GM06990 (cell line): ENCODE measurements at regions not wholly inside any gene's neighbourhood (a gene's known extent, or its start where the extent isn't known, plus 50 kb on each side); places are given as distances from the start of the nearest gene placed in this dataset.

Experiments used
- DNase-seq: peaks from one replicate; pipeline ENCODE4 v3.0.0-alpha.2; 2011; ENCODE audit not compliant: insufficient read length; ENCODE audit errors: extremely low read depth
- H3K27me3 ChIP-seq: replicated peaks from 2 replicates; pipeline ENCODE4 v1.6.0; 2011; ENCODE audit warnings: low read length; ENCODE audit not compliant: control insufficient read depth, insufficient read depth
- H3K36me3 ChIP-seq: 2 replicates; pipeline ENCODE4 v1.5.1; 2011; ENCODE audit warnings: low read length; ENCODE audit not compliant: control insufficient read depth, insufficient read depth
- H3K4me3 ChIP-seq: replicated peaks from 2 replicates; pipeline ENCODE4 v1.5.1; 2011; ENCODE audit warnings: low read depth, mild to moderate bottlenecking, control low read depth, low read length
- CTCF ChIP-seq: IDR thresholded peaks from 2 replicates; pipeline ENCODE4 v1.5.1; 2011; ENCODE audit warnings: low read length, control low read depth, mild to moderate bottlenecking, inconsistent platforms; ENCODE audit not compliant: insufficient read depth, poor library complexity, severe bottlenecking

GRCh38 chr5:56567278-56567677 is 248.1 kb upstream of the MAP3K1 start:
- H3K27me3 ChIP-seq: no peaks in the 10 kb centered on the region; the same call in 1 of the 2 replicates

GRCh38 chr5:56566374-56567249 is 248.7 kb upstream of the MAP3K1 start:
- no peak for DNase-seq
- Histone ChIP-seq H3K4me3 (no peak overlapping the region), H3K27me3 (no peaks in the 10 kb centered on the region; the same call in 1 of the 2 replicates), H3K36me3 (no peaks in the 10 kb centered on the region)
- no peak for TF ChIP-seq CTCF

More at GRCh38 chr5:56567278-56567677, 248.1 kb upstream of the MAP3K1 start:
- no peak for DNase-seq
- Histone ChIP-seq H3K36me3 (no peaks in the 10 kb centered on the region), H3K4me3 (no peak overlapping the region)
- TF ChIP-seq CTCF: no peak

- no peak for DNase-seq
- no peak overlapping the region for H3K4me3 ChIP-seq
- TF ChIP-seq CTCF: no peak
- H3K36me3 ChIP-seq: no peaks in the 10 kb centered on the region
- H3K27me3 ChIP-seq: no peaks in the 10 kb centered on the region
These were observed 249.7 kb upstream of the MAP3K1 start for GRCh38 chr5:56565644-56566043.

- TF ChIP-seq CTCF: no peak
- no peak for DNase-seq
- H3K27me3 ChIP-seq: no peaks in the 10 kb centered on the region
- no peak overlapping the region for H3K4me3 ChIP-seq
- H3K36me3 ChIP-seq: no peaks in the 10 kb centered on the region
These were observed 250.1 kb upstream of the MAP3K1 start for GRCh38 chr5:56565283-56565615.

- no peak for DNase-seq
These were observed 250.6 kb upstream of the MAP3K1 start for GRCh38 chr5:56564541-56565282.

More at GRCh38 chr5:56564541-56565282, 250.6 kb upstream of the MAP3K1 start:
- H3K27me3 ChIP-seq: no peaks in the 10 kb centered on the region
- no peaks in the 10 kb centered on the region for H3K36me3 ChIP-seq
- no peak overlapping the region for H3K4me3 ChIP-seq
- TF ChIP-seq CTCF: no peak
